Right renal cortex interstitium (tissue), 3 donors: ENCODE measurements at regions not wholly inside any gene's neighbourhood (a gene's known extent, or its start where the extent isn't known, plus 50 kb on each side); places are given as distances from the start of the nearest gene placed in this dataset.
A peak's percentile ranks its signal among the peaks of the same experiment; 100 is the strongest.

Source experiments
- DNase-seq, 3 donors: peaks; one replicate each; pipeline ENCODE4 v3.0.0-alpha.2; 2013; ENCODE audit warnings: low read depth in 3 of 3, low spot score in 2 of 3

DNA sequence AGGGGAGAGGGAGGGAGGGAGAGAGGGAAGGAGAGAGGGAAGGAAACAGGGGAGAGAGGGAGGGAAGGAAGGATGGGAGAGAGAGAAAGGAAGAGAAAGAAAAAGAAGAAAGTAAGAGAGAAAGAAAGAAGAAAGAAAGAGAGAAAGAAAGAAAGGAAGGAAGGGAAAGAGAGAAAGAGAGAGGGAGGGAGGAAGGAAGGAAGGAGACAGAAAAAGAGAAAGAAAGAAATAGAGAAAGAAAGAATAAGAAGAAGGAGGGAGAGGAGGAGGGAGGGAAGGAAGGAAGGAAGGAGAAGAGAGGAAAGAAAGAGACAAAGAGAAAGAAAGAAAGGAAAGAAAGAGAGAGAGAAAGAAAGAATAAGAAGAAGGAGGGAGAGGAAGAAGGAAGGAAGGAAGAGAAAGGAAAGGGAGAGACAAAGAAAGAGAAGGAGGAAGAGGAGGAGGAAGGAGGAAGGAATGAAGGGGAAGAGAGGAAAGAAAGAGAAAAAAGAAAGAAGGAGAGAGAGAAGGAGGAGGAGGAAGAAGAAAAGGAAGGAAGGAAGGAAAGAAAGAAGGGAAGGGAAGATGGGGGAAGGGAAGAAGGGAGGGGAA is 189.6 kb downstream of the PARM1 start:
- DNase-seq = no peak

GRCh38 chr4:75118739-75119138 is 185.8 kb downstream of the PARM1 start:
- DNase-seq = no peak

DNA sequence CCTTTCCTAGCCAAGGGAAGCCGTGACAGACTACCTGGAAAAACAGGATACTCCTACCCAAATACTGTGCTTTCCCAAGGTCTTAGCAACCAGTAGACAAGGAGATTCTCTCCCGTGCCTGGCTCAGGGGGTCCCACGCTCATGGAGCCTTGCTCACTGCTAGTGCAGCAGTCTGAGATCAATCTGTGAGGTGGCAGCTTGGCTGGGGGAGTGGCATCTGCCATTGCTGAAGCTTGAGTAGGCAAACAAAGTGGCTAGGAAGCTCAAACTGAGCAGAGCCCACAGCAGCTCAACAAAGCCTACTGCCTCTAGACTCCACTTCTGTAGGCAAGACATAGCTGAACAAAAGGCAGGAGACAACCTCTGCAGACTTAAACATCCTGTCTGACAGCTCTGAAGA is 177.1 kb downstream of the PARM1 start:
- DNase-seq = no peak

DNA sequence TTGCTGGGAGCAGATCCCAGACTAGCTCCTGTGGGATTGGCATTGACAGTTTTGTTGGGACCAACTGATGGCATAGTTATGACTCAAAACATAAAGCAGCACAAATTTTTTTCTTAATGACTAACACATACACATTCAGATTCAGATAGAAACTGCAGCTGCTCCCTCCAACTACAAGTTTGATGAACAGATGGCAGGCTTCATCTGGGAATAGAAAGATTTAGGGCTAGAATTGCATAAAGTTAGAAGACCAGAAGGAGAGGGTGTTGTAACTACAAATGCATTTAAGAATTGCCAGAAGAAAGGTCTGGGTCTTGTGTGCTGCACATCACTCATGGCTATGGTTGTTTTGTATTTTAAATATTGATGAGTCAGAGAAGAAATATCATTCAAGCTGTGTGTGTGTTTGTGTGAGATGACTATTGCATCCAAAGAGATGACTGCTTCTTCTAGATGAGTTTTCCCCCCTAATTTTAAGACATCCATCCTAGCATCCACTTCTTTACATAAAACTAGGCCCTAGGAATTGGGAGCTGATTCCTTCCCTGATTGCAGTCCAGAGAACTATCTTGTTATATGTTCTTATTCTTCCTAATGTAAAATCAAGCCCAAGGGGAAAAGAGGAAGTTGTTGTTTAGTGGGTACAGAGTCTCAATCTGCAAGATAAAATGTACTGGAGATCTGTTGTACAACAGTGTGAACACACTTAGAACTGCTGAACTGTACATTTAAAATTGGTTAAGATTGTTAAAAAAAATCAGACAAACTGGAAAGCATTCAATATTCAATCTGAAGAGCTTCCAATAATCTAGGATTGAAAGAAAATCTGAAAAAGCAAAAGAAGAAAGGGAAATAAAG is 175.1 kb downstream of the PARM1 start:
- peak; percentile 3 to 26 (median 15) for DNase-seq

DNA sequence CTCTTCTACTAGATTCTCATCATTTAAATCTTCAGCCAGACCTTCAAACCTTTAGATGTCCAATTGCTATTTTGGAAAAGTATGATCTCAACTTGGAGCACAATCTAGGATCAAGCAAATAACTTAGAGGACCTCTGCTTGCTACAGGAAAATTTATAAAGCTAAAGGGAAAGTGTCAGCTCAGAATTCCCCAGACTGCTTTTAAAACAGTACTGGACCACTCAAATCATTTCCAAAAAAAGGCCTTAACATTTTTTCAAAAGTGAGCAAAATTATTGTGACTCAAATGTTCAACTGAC is 169.8 kb downstream of the PARM1 start:
- no peak for DNase-seq

DNA sequence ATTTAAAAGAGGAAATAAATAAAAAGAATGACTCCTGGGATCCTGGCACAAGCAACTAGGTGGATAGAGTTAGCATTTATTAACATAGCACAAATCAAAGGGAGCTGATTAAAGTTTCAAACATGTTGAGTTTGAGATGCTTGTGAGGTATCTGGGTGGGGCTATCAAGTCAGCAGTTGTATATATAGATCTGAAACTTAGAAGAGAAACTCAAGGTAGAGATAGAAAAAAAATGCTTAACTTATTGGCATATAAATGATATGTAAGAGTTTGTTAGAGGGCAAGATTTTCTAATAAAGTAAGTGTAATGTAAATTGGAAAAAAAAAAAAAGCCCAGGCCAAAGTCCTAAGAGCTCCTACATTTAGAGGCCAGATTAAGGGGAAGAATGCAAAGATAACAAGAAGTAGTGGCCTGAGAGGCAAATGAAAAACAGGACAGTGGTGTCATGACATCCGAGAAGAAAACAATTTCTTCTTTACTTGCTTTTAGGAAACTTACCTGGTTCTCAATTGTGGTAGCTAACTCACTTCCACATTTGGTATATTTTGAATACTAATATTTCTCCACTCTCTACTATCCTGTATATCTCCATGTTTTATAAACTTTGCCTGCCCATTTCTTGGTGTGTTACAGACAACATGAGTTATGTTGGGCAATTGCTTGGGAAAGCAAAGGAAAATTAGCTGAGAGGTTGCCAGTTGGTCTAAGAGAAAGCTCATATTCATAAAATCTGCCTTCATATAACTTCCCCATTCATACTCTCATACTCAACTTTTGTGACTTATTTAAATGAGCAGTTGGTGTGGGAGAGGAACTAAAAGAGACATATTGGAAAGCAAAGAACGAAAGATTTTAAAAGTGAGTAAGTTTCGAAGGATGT is 169.2 kb downstream of the PARM1 start:
- DNase-seq = no peak
